Endodermal cell (in vitro differentiated cells): ENCODE measurements at regions not wholly inside any gene's neighbourhood (a gene's known extent, or its start where the extent isn't known, plus 50 kb on each side); places are given as distances from the start of the nearest gene placed in this dataset.
"Not testable (repeated sequence)": the region's sequence is repeated elsewhere in the genome, so short reads cannot be mapped to it uniquely, and the experiment has no call there.

Experiments used
- DNase-seq: peaks from one replicate; pipeline ENCODE4 v3.0.0-alpha.2; 2017
- H3K27ac ChIP-seq: 2 replicates; pipeline ENCODE4 v1.5.1; 2013; ENCODE audit warnings: mild to moderate bottlenecking, low read depth, low read length, moderate library complexity
- H3K27me3 ChIP-seq: 2 replicates; pipeline ENCODE4 v1.6.1; 2013; ENCODE audit warnings: mild to moderate bottlenecking, low read length, moderate library complexity; ENCODE audit not compliant: insufficient read depth, control insufficient read depth, poor library complexity, severe bottlenecking
- H3K36me3 ChIP-seq: 2 replicates; pipeline ENCODE4 v1.7.0; 2013; ENCODE audit warnings: mild to moderate bottlenecking, low read length, moderate library complexity; ENCODE audit not compliant: control insufficient read depth, insufficient read depth
- H3K4me1 ChIP-seq: one replicate; pipeline ENCODE4 v1.7.0; 2013; ENCODE audit warnings: low read length; ENCODE audit not compliant: control insufficient read depth, insufficient read depth
- H3K4me3 ChIP-seq: 2 replicates; pipeline ENCODE4 v1.5.1; 2013; ENCODE audit warnings: mild to moderate bottlenecking, low read length, moderate library complexity
- H3K9ac ChIP-seq: 2 replicates; pipeline ENCODE4 v1.6.1; 2013; ENCODE audit warnings: mild to moderate bottlenecking, low read length, moderate library complexity; ENCODE audit not compliant: poor library complexity, severe bottlenecking; ENCODE audit errors: extremely low read depth
- H3K9me3 ChIP-seq: 2 replicates; pipeline ENCODE4 v1.6.1; 2013; ENCODE audit warnings: mild to moderate bottlenecking, low read length, moderate library complexity; ENCODE audit not compliant: control insufficient read depth
- H3K27ac Mint-ChIP-seq: 2 replicates; pipeline ENCODE4 v1.8.0; 2020; ENCODE audit warnings: mixed read lengths
- H3K27me3 Mint-ChIP-seq: 2 replicates; pipeline ENCODE4 v1.8.0; 2021; ENCODE audit warnings: mild to moderate bottlenecking, mixed read lengths; ENCODE audit not compliant: insufficient read depth
- H3K36me3 Mint-ChIP-seq: 2 replicates; pipeline ENCODE4 v1.8.0; 2020; ENCODE audit warnings: low read depth, mixed read lengths
- H3K4me1 Mint-ChIP-seq: 2 replicates; pipeline ENCODE4 v1.8.0; 2020; ENCODE audit warnings: mixed read lengths
- H3K4me3 Mint-ChIP-seq: 2 replicates; pipeline ENCODE4 v1.8.0; 2020; ENCODE audit warnings: mild to moderate bottlenecking, moderate library complexity, mixed read lengths
- H3K9me3 Mint-ChIP-seq: 2 replicates; pipeline ENCODE4 v1.8.0; 2020; ENCODE audit warnings: mild to moderate bottlenecking, mixed read lengths
- CTCF ChIP-seq: fragments of 200-600 bp; sonication (generic); conservative IDR thresholded peaks from 2 replicates; pipeline ENCODE4 v1.5.0; 2021; ENCODE audit warnings: antibody characterized with exemption, mild to moderate bottlenecking
- WGBS, 2 experiments: methylation state at CpG; one replicate each; pipeline versions ENCODE4 v1.1.5 to v1.1.7; 2013; ENCODE audit warnings: missing lambda C conversion rate in 2 of 2, mixed read lengths in 1 of 2; ENCODE audit not compliant: insufficient coverage in 1 of 2, insufficient read length in 1 of 2; 5-methylcytosine and 5-hydroxymethylcytosine counted together

GRCh38 chrX:7347465-7347864 lies 199.5 kb upstream of the PUDP start:
- Mint-ChIP-seq H3K27me3 (no peaks in the 10 kb centered on the region), H3K9me3 (no peaks in the 10 kb centered on the region), H3K4me3 (no peak overlapping the region), H3K27ac (no peak overlapping the region), H3K4me1 (peaks cover 2% of the 10 kb centered on the region), H3K36me3 (peaks cover 2% of the 10 kb centered on the region)
- Histone ChIP-seq H3K9ac (no peak overlapping the region), H3K9me3 (no peaks in the 10 kb centered on the region), H3K4me1 (no peaks in the 10 kb centered on the region), H3K27me3 (no peaks in the 10 kb centered on the region), H3K27ac (no peak overlapping the region), H3K36me3 (no peaks in the 10 kb centered on the region), H3K4me3 (no peak overlapping the region)
- 90 to 92% methylated on average over 3 to 4 of the region's 5 CpGs for WGBS, 2 experiments
- no peak for TF ChIP-seq CTCF
- no peak for DNase-seq

GRCh38 chrX:7346021-7346420 lies 198.1 kb upstream of the PUDP start:
- Mint-ChIP-seq H3K36me3 (peaks cover 6% of the 10 kb centered on the region), H3K4me3 (no peak overlapping the region), H3K4me1 (no peaks in the 10 kb centered on the region), H3K9me3 (no peaks in the 10 kb centered on the region), H3K27ac (no peak overlapping the region), H3K27me3 (no peaks in the 10 kb centered on the region)
- Histone ChIP-seq H3K9ac (no peak overlapping the region), H3K27me3 (no peaks in the 10 kb centered on the region), H3K4me1 (no peaks in the 10 kb centered on the region), H3K27ac (no peak overlapping the region), H3K36me3 (no peaks in the 10 kb centered on the region), H3K4me3 (no peak overlapping the region), H3K9me3 (no peaks in the 10 kb centered on the region)
- TF ChIP-seq CTCF = no peak
- no peak for DNase-seq
- WGBS, 2 experiments = no CpG with 5 or more reads among the region's 1 CpG

- Histone ChIP-seq H3K4me3 (no peak overlapping the region), H3K36me3 (no peaks in the 10 kb centered on the region), H3K27ac (no peak overlapping the region), H3K4me1 (no peaks in the 10 kb centered on the region), H3K27me3 (no peaks in the 10 kb centered on the region), H3K9me3 (no peaks in the 10 kb centered on the region), H3K9ac (no peak overlapping the region)
- no peaks in the 10 kb centered on the region for H3K9me3 Mint-ChIP-seq
- peaks cover 3% of the 10 kb centered on the region for H3K36me3 Mint-ChIP-seq
- WGBS, 2 experiments = 85% methylated on average over 2 of the region's 3 CpGs; no CpG with 5 or more reads in 1 of the 2 experiments
- H3K27me3 Mint-ChIP-seq = no peaks in the 10 kb centered on the region
- no peak for DNase-seq
- no peak overlapping the region for H3K27ac Mint-ChIP-seq
- no peaks in the 10 kb centered on the region for H3K4me1 Mint-ChIP-seq
- TF ChIP-seq CTCF = no peak
- H3K4me3 Mint-ChIP-seq = no peak overlapping the region
Observed at GRCh38 chrX:7343181-7343580, 195.2 kb upstream of the PUDP start.

- H3K27me3 ChIP-seq, H3K36me3 ChIP-seq, H3K4me3 ChIP-seq, H3K4me1 Mint-ChIP-seq, H3K4me3 Mint-ChIP-seq, DNase-seq, H3K27me3 Mint-ChIP-seq, H3K9me3 Mint-ChIP-seq, H3K27ac ChIP-seq, H3K9ac ChIP-seq, H3K27ac Mint-ChIP-seq, H3K9me3 ChIP-seq, H3K4me1 ChIP-seq: not testable (repeated sequence)
- WGBS, 2 experiments = no CpG with 5 or more reads among the region's 2 CpGs
- H3K36me3 Mint-ChIP-seq = peaks cover 11% of the 10 kb centered on the region
Observed at GRCh38 chrX:7335816-7336362, 187.9 kb upstream of the PUDP start.
